NCI-H146 treated with DMSO at 0.1 percent for 48 hours (cell line): ENCODE measurements at regions not wholly inside any gene's neighbourhood (a gene's known extent, or its start where the extent isn't known, plus 50 kb on each side); places are given as distances from the start of the nearest gene placed in this dataset.
A peak's percentile ranks its signal among the peaks of the same experiment; 100 is the strongest.
"Not testable (repeated sequence)": the region's sequence is repeated elsewhere in the genome, so short reads cannot be mapped to it uniquely, and the experiment has no call there.

ENCODE experiments used
- DNase-seq: peaks from one replicate; lab custom pipeline; 2025; ENCODE audit not compliant: unreplicated experiment; lab: John Stamatoyannopoulos, UW

GRCh38 chr12:13924286-13924685 lies 57.1 kb downstream of the GRIN2B start:
- no peak for DNase-seq

- no peak for DNase-seq
Measured at GRCh38 chr12:13918897-13919296, 62.5 kb downstream of the GRIN2B start.

GRCh38 chr12:13915096-13915495 lies 66.3 kb downstream of the GRIN2B start:
- DNase-seq = no peak

- no peak for DNase-seq
Measured at GRCh38 chr12:13913371-13913770, 68.0 kb downstream of the GRIN2B start.

- DNase-seq = no peak
Measured at GRCh38 chr12:13911756-13912554, 69.4 kb downstream of the GRIN2B start.

GRCh38 chr12:13905794-13906193 lies 75.6 kb downstream of the GRIN2B start:
- DNase-seq = no peak

- DNase-seq = no peak
Measured at GRCh38 chr12:13900718-13901117, 80.7 kb downstream of the GRIN2B start.

GRCh38 chr12:13898387-13898786 lies 83.0 kb downstream of the GRIN2B start:
- DNase-seq = not testable (repeated sequence)

GRCh38 chr12:13897811-13898210 lies 83.6 kb downstream of the GRIN2B start:
- DNase-seq = no peak

GRCh38 chr12:13896063-13896626 lies 85.3 kb downstream of the GRIN2B start:
- DNase-seq = no peak

GRCh38 chr12:13891902-13892301 lies 89.5 kb downstream of the GRIN2B start:
- no peak for DNase-seq

- DNase-seq = no peak
Measured at GRCh38 chr12:13890943-13891342, 90.5 kb downstream of the GRIN2B start.

- DNase-seq = no peak
Measured at GRCh38 chr12:13887779-13888388, 93.5 kb downstream of the GRIN2B start.

- no peak for DNase-seq
Measured at GRCh38 chr12:13882176-13882575, 99.2 kb downstream of the GRIN2B start.

GRCh38 chr12:13880613-13881012 lies 100.8 kb downstream of the GRIN2B start:
- DNase-seq = no peak

- no peak for DNase-seq
Measured at GRCh38 chr12:13875744-13876143, 105.7 kb downstream of the GRIN2B start.

- no peak for DNase-seq
Measured at GRCh38 chr12:13870255-13870654, 111.1 kb downstream of the GRIN2B start.

- DNase-seq = peak; percentile 43
Measured at GRCh38 chr12:13864081-13864673, 117.2 kb downstream of the GRIN2B start.

- no peak for DNase-seq
Measured at GRCh38 chr12:13857750-13858149, 123.7 kb downstream of the GRIN2B start.

GRCh38 chr12:13853471-13853870 lies 127.9 kb downstream of the GRIN2B start:
- DNase-seq = no peak

GRCh38 chr12:13851828-13852227 lies 129.6 kb downstream of the GRIN2B start:
- DNase-seq = peak; percentile 18

GRCh38 chr12:13849456-13849855 lies 131.9 kb downstream of the GRIN2B start:
- DNase-seq = no peak
